H1 (cell line): ENCODE measurements at regions not wholly inside any gene's neighbourhood (a gene's known extent, or its start where the extent isn't known, plus 50 kb on each side); places are given as distances from the start of the nearest gene placed in this dataset.

Source experiments
- CTCF ChIA-PET: fragments of 300-600 bp; sonication (Branson Sonifier 250); formaldehyde crosslinking; loops from one replicate; lab custom pipeline; 2021; ENCODE audit not compliant: partially characterized antibody; lab: Charles Lee
- POLR2A ChIA-PET: fragments of 300-600 bp; sonication (Branson Sonifier 250); formaldehyde crosslinking; loops from one replicate; lab custom pipeline; 2021; ENCODE audit warnings: inconsistent platforms; ENCODE audit not compliant: partially characterized antibody; lab: Charles Lee
- DNase-seq, 2 experiments: peaks; one replicate each; pipeline versions ENCODE4 v3.0.0 to v3.0.0-alpha.2; 2010 to 2022; ENCODE audit warnings: low spot score in 2 of 2, low read depth in 1 of 2, mixed read lengths in 1 of 2
- FAIRE-seq: peaks from 2 replicates; lab custom pipeline; 2011; peaks lifted over from hg19 to GRCh38; lab: Jason Lieb, UNC
- H2AFZ ChIP-seq: 2 replicates; pipeline ENCODE4 v1.8.1; 2012; ENCODE audit warnings: low read length, inconsistent platforms
- H2AK5ac ChIP-seq: 2 replicates; pipeline ENCODE4 v1.6.1; 2013; ENCODE audit warnings: low read depth, low read length
- H2BK120ac ChIP-seq: replicated peaks from 2 replicates; pipeline ENCODE3; 2013; ENCODE audit warnings: low read depth, low read length, inconsistent platforms
- H2BK12ac ChIP-seq: 2 replicates; pipeline ENCODE4 v1.6.1; 2013; ENCODE audit warnings: low read depth, low read length
- H2BK15ac ChIP-seq: 2 replicates; pipeline ENCODE4 v1.6.1; 2013; ENCODE audit warnings: low read length
- H2BK20ac ChIP-seq: 2 replicates; pipeline ENCODE4 v1.6.1; 2013; ENCODE audit warnings: low read length
- H2BK5ac ChIP-seq: 2 replicates; pipeline ENCODE4 v1.6.1; 2013; ENCODE audit warnings: low read depth, low read length
- H3K14ac ChIP-seq: 2 replicates; pipeline ENCODE4 v1.6.1; 2013; ENCODE audit warnings: inconsistent platforms; ENCODE audit not compliant: insufficient read length
- H3K18ac ChIP-seq: 2 replicates; pipeline ENCODE4 v1.6.1; 2013; ENCODE audit warnings: low read length; ENCODE audit errors: extremely low read depth
- H3K23ac ChIP-seq: 2 replicates; pipeline ENCODE4 v1.6.1; 2013; ENCODE audit warnings: inconsistent platforms; ENCODE audit not compliant: insufficient read length
- H3K23me2 ChIP-seq: 2 replicates; pipeline ENCODE4 v1.6.1; 2013; ENCODE audit warnings: low read depth, low read length
- H3K27ac ChIP-seq: 2 replicates; pipeline ENCODE4 v1.6.1; 2011; ENCODE audit warnings: low read depth, low read length, inconsistent platforms
- H3K27me3 ChIP-seq, 4 experiments: replicated peaks in 1 of 4; 1 replicate in 1 of 4; 2 replicates in 3 of 4; pipeline versions ENCODE4 v1.6.1 to v1.8.1; 2011 to 2013; ENCODE audit warnings: low read length in 3 of 4, mild to moderate bottlenecking in 3 of 4, inconsistent platforms in 2 of 4, mixed read lengths in 2 of 4, moderate library complexity in 1 of 4; ENCODE audit not compliant: control insufficient read depth in 3 of 4, insufficient read depth in 3 of 4; ENCODE audit errors: extremely low read depth in 1 of 4
- H3K36me3 ChIP-seq, 4 experiments: 2 replicates each; pipeline versions ENCODE4 v1.6.1 to v1.8.1; 2011 to 2013; ENCODE audit warnings: mild to moderate bottlenecking in 4 of 4, low read length in 3 of 4, moderate library complexity in 2 of 4, control low read depth in 1 of 4, inconsistent platforms in 1 of 4; ENCODE audit not compliant: insufficient read depth in 4 of 4, control insufficient read depth in 2 of 4
- H3K4ac ChIP-seq: replicated peaks from 2 replicates; pipeline ENCODE3; 2013; ENCODE audit warnings: low read length, low read depth, mixed read lengths, inconsistent platforms; ENCODE audit not compliant: insufficient read length
- H3K4me1 ChIP-seq, 4 experiments: replicated peaks in 1 of 4; 1 replicate in 1 of 4; 2 replicates in 3 of 4; pipeline versions ENCODE4 v1.6.1 to v1.8.1; 2011 to 2013; ENCODE audit warnings: low read length in 3 of 4, inconsistent platforms in 2 of 4, mixed read lengths in 1 of 4; ENCODE audit not compliant: insufficient read depth in 4 of 4, control insufficient read depth in 3 of 4
- H3K4me2 ChIP-seq, 2 experiments: 2 replicates each; pipeline versions ENCODE4 v1.6.1 to v1.8.1; 2011 to 2013; ENCODE audit warnings: low read depth in 2 of 2, low read length in 2 of 2, control low read depth in 1 of 2, inconsistent platforms in 1 of 2, mild to moderate bottlenecking in 1 of 2; ENCODE audit not compliant: insufficient read depth in 1 of 2
- H3K4me3 ChIP-seq, 4 experiments: fragments of 200-600, 300-600 bp in 1 of 4; sonication (generic), shearing (Covaris generic), sonication (Bioruptor Twin) in 1 of 4; 2 replicates each; pipeline versions ENCODE4 v1.5.1 to v1.8.1; 2011 to 2016; ENCODE audit warnings: low read length in 4 of 4, low read depth in 3 of 4, control low read depth in 2 of 4, inconsistent platforms in 2 of 4, mild to moderate bottlenecking in 2 of 4, mixed read lengths in 1 of 4, moderate library complexity in 1 of 4; ENCODE audit not compliant: insufficient read depth in 2 of 4; ENCODE audit errors: extremely low read depth in 1 of 4
- H3K56ac ChIP-seq: replicated peaks from 2 replicates; pipeline ENCODE3; 2013; ENCODE audit warnings: low read depth, mild to moderate bottlenecking, mixed read lengths, low read length, inconsistent platforms; ENCODE audit not compliant: insufficient read length
- H3K79me1 ChIP-seq: 2 replicates; pipeline ENCODE4 v1.6.1; 2013; ENCODE audit warnings: low read depth, low read length, control low read depth
- H3K79me2 ChIP-seq, 2 experiments: 2 replicates each; pipeline versions ENCODE4 v1.6.1 to v1.8.1; 2012 to 2013; ENCODE audit warnings: low read length in 2 of 2, mild to moderate bottlenecking in 2 of 2, inconsistent platforms in 1 of 2; ENCODE audit not compliant: insufficient read depth in 2 of 2, control insufficient read depth in 1 of 2
- H3K9ac ChIP-seq, 4 experiments: replicated peaks in 1 of 4; 1 replicate in 1 of 4; 2 replicates in 3 of 4; pipeline versions ENCODE4 v1.6.1 to v1.8.1; 2011 to 2013; ENCODE audit warnings: low read depth in 3 of 4, low read length in 3 of 4, control low read depth in 2 of 4, mild to moderate bottlenecking in 2 of 4, moderate library complexity in 2 of 4, inconsistent platforms in 1 of 4; ENCODE audit errors: extremely low read depth in 1 of 4
- H3K9me3 ChIP-seq, 2 experiments: 2 replicates each; pipeline versions ENCODE4 v1.6.1 to v1.8.1; 2012 to 2013; ENCODE audit warnings: mild to moderate bottlenecking in 2 of 2, moderate library complexity in 2 of 2, control low read depth in 1 of 2, inconsistent platforms in 1 of 2, low read depth in 1 of 2, low read length in 1 of 2, mixed read lengths in 1 of 2; ENCODE audit not compliant: insufficient read depth in 2 of 2
- H4K20me1 ChIP-seq, 2 experiments: replicated peaks in 1 of 2; 2 replicates each; pipeline versions ENCODE3 to v1.8.1; 2011 to 2013; ENCODE audit warnings: inconsistent platforms in 2 of 2, low read length in 2 of 2, mild to moderate bottlenecking in 1 of 2; ENCODE audit not compliant: insufficient read depth in 2 of 2, control insufficient read depth in 1 of 2
- H4K5ac ChIP-seq: 2 replicates; pipeline ENCODE4 v1.6.1; 2013; ENCODE audit warnings: low read length, low read depth, mixed read lengths, inconsistent platforms; ENCODE audit not compliant: insufficient read length
- H4K8ac ChIP-seq: 2 replicates; pipeline ENCODE4 v1.8.0; 2013; ENCODE audit warnings: mild to moderate bottlenecking, moderate library complexity, low read length, inconsistent platforms; ENCODE audit not compliant: insufficient read depth; ENCODE audit errors: extremely low read depth
- H4K91ac ChIP-seq: replicated peaks from 2 replicates; pipeline ENCODE3; 2013; ENCODE audit warnings: low read length, mixed read lengths, inconsistent platforms; ENCODE audit not compliant: insufficient read length
- CHD1 ChIP-seq: IDR thresholded peaks from 2 replicates; pipeline ENCODE4 v1.6.1; 2012; ENCODE audit warnings: low read depth, low read length, improper control_type of control experiment
- MAX ChIP-seq: IDR thresholded peaks from 2 replicates; pipeline ENCODE4 v1.6.1; 2012; ENCODE audit warnings: inconsistent platforms
- NANOG ChIP-seq: IDR thresholded peaks from 2 replicates; pipeline ENCODE4 v1.6.1; 2011; ENCODE audit warnings: low read length, low read depth, mild to moderate bottlenecking, inconsistent platforms; ENCODE audit not compliant: insufficient read depth, poor library complexity, severe bottlenecking
- RAD21 ChIP-seq, 2 experiments: IDR thresholded peaks in 1 of 2; conservative IDR thresholded peaks in 1 of 2; 2 replicates each; pipeline ENCODE4 v1.6.1; 2011; ENCODE audit warnings: low read depth in 2 of 2, low read length in 2 of 2, improper control_type of control experiment in 1 of 2, inconsistent platforms in 1 of 2, mild to moderate bottlenecking in 1 of 2, moderate library complexity in 1 of 2
- SAP30 ChIP-seq: fragments of 300-600 bp; sonication (generic); IDR thresholded peaks from 2 replicates; pipeline ENCODE4 v1.7.1; 2012; ENCODE audit warnings: low read length, moderate library complexity, mild to moderate bottlenecking, inconsistent platforms; ENCODE audit not compliant: insufficient read depth, insufficient replicate concordance
- SIRT6 ChIP-seq: IDR thresholded peaks from one replicate; pipeline ENCODE4 v1.7.1; 2012; ENCODE audit warnings: low read length, inconsistent platforms
- SP2 ChIP-seq: IDR thresholded peaks from 2 replicates; pipeline ENCODE4 v1.6.1; 2012; ENCODE audit warnings: mild to moderate bottlenecking, low read length, inconsistent platforms
- SP4 ChIP-seq: IDR thresholded peaks from 2 replicates; pipeline ENCODE4 v1.6.1; 2012; ENCODE audit warnings: low read length, inconsistent platforms
- TAF1 ChIP-seq: IDR thresholded peaks from 2 replicates; pipeline ENCODE4 v1.6.1; 2011; ENCODE audit warnings: mild to moderate bottlenecking, low read depth, low read length
- TEAD4 ChIP-seq: IDR thresholded peaks from 2 replicates; pipeline ENCODE4 v1.6.1; 2012; ENCODE audit warnings: low read depth, low read length, inconsistent platforms, mixed read lengths
- WGBS, 2 experiments: shearing (Covaris generic) in 1 of 2; methylation state at CpG; one replicate each; pipeline versions ENCODE4 v1.1.6 to v1.1.7; 2013 to 2015; ENCODE audit warnings: low lambda C conversion rate in 2 of 2, mixed read lengths in 2 of 2, inconsistent platforms in 1 of 2, low coverage in 1 of 2, missing lambda C conversion rate in 1 of 2; ENCODE audit not compliant: insufficient replicate concordance in 2 of 2, insufficient coverage in 1 of 2, insufficient read length in 1 of 2; ENCODE audit errors: extremely low coverage in 1 of 2, missing lambda C conversion rate in 1 of 2; 5-methylcytosine and 5-hydroxymethylcytosine counted together
- TF ChIP-seq, protein P1 (sequence below): IDR thresholded peaks from 2 replicates; pipeline ENCODE4 v1.6.1; 2011; ENCODE audit warnings: low read depth, mild to moderate bottlenecking, low read length; ENCODE audit not compliant: insufficient read depth
- TF ChIP-seq, protein P2 (sequence below): IDR thresholded peaks from 2 replicates; pipeline ENCODE4 v1.6.1; 2012; ENCODE audit warnings: inconsistent platforms

DNA sequence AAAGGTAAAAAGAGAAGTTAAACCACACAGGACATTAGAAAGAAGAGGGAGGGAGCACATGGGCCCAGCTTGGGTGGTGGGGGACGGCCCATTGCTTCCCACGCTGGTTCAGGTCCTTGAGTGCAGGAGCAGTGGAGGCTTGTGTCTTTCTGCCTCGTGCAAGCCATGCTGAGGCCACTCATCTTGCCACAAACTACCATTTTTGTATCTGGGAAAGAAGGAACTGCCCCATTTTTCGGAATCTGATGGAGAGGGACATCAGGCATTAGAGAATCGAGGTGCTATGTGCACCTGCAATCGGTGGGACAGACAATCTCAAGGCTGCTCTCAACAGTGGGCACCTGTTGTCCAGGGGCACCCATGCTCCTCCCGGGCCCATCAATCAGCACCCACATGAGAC is 234.5 kb downstream of the KLF13 start:
- no peak overlapping the region for H2BK12ac ChIP-seq
- no peaks in the 10 kb centered on the region for H3K79me1 ChIP-seq
- CTCF ChIA-PET = interaction anchor here (1.1 kb wide), 1 partner anchor 250 kb away, joined by 3 read pairs; no protein-coding TSS in a partner anchor
- no peaks in the 10 kb centered on the region; the same call in 1 of the 2 replicates for H3K23me2 ChIP-seq
- no peak overlapping the region for H2AK5ac ChIP-seq
- H3K4me3 ChIP-seq = no peak overlapping the region
- POLR2A ChIA-PET = no interaction called here
- no peaks in the 10 kb centered on the region for H3K9me3 ChIP-seq
- H3K27me3 ChIP-seq = no peaks in the 10 kb centered on the region
- WGBS, 2 experiments = 91% methylated on average over 7 of the region's 7 CpGs; no CpG with 5 or more reads in 1 of the 2 experiments
- no peak overlapping the region for H2BK5ac ChIP-seq
- H2AFZ ChIP-seq = no peak overlapping the region
- H3K18ac ChIP-seq = no peak overlapping the region
- no peaks in the 10 kb centered on the region; a peak in 1 of 4 replicates for H3K79me2 ChIP-seq
- no peak overlapping the region for H3K4me2 ChIP-seq
- FAIRE-seq = no peak
- no peak overlapping the region for H2BK20ac ChIP-seq
- H3K14ac ChIP-seq = no peak overlapping the region
- H4K5ac ChIP-seq = no peak overlapping the region
- H3K56ac ChIP-seq = no peak overlapping the region
- no peak overlapping the region for H3K27ac ChIP-seq
- H2BK15ac ChIP-seq = no peak overlapping the region
- H2BK120ac ChIP-seq = no peak overlapping the region
- no peaks in the 10 kb centered on the region for H3K4me1 ChIP-seq
- H3K9ac ChIP-seq = no peak overlapping the region
- H4K8ac ChIP-seq = no peak overlapping the region
- H3K36me3 ChIP-seq = no peaks in the 10 kb centered on the region
- H3K23ac ChIP-seq = no peak overlapping the region
- H4K20me1 ChIP-seq = peaks cover 0 to 4% of the 10 kb centered on the region in 2 experiments
- no peak overlapping the region for H4K91ac ChIP-seq
- no peak for DNase-seq
- H3K4ac ChIP-seq = no peak overlapping the region
- TF ChIP-seq TAF1 (no peak), SAP30 (no peak), RAD21 (IDR thresholded peaks at IDR 0.05 in 1 of 2, conservative IDR thresholded peaks at IDR 0.05 in 1 of 2; ENCODE audit: low read depth in 2 of 2, low read length in 2 of 2) (no peak), SIRT6 (no peak), CHD1 (no peak), MAX (no peak), TEAD4 (no peak), SP4 (no peak), NANOG (no peak), SP2 (no peak)
- TF ChIP-seq, protein P1, sequence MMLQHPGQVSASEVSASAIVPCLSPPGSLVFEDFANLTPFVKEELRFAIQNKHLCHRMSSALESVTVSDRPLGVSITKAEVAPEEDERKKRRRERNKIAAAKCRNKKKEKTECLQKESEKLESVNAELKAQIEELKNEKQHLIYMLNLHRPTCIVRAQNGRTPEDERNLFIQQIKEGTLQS = no peak
- TF ChIP-seq, protein P2, sequence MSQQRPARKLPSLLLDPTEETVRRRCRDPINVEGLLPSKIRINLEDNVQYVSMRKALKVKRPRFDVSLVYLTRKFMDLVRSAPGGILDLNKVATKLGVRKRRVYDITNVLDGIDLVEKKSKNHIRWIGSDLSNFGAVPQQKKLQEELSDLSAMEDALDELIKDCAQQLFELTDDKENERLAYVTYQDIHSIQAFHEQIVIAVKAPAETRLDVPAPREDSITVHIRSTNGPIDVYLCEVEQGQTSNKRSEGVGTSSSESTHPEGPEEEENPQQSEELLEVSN = no peak
